PC-9 (cell line): ENCODE measurements at regions not wholly inside any gene's neighbourhood (a gene's known extent, or its start where the extent isn't known, plus 50 kb on each side); places are given as distances from the start of the nearest gene placed in this dataset.
"Not testable (repeated sequence)": the region's sequence is repeated elsewhere in the genome, so short reads cannot be mapped to it uniquely, and the experiment has no call there.

Experiments
- BruUV-seq: library from RNA; stranded (reverse); fragments of 400-500 nt; replicated peaks from 2 replicates; lab custom pipeline; 2021; lab: Mats Ljungman, UMichigan
- CTCF ChIA-PET: fragments of 300-600 bp; sonication (Branson Sonifier 250); formaldehyde crosslinking; loops from one replicate; lab custom pipeline; 2022; ENCODE audit warnings: antibody characterized with exemption; lab: Charles Lee
- POLR2A ChIA-PET: fragments of 300-600 bp; sonication (Branson Sonifier 250); formaldehyde crosslinking; loops from one replicate; lab custom pipeline; 2022; ENCODE audit warnings: antibody characterized with exemption; ENCODE audit not compliant: unreplicated experiment; lab: Charles Lee
- DNase-seq, 2 experiments: peaks; one replicate each; pipeline versions ENCODE4 v3.0.0 to v3.0.0-alpha.2; 2015 to 2022; ENCODE audit warnings: mixed read lengths in 1 of 2
- H2AFZ ChIP-seq: fragments of 200-600 bp; sonication (generic); 2 replicates; pipeline ENCODE4 v1.8.1; 2017; ENCODE audit warnings: antibody characterized with exemption
- H3F3A ChIP-seq: fragments of 200-600 bp; sonication (generic); 2 replicates; pipeline ENCODE4 v1.8.1; 2017; ENCODE audit warnings: antibody characterized with exemption, mild to moderate bottlenecking, low read depth; ENCODE audit not compliant: insufficient read depth
- H3K27ac ChIP-seq: fragments of 200-600 bp; sonication (generic); 2 replicates; pipeline ENCODE4 v1.6.1; 2016; ENCODE audit warnings: mixed run types
- H3K27me3 ChIP-seq: fragments of 200-600 bp; sonication (generic); 2 replicates; pipeline ENCODE4 v1.6.1; 2016; ENCODE audit warnings: low read depth, mixed run types; ENCODE audit not compliant: insufficient read depth
- H3K36me3 ChIP-seq: fragments of 200-600 bp; sonication (generic); 2 replicates; pipeline ENCODE4 v1.6.1; 2016; ENCODE audit warnings: low read depth, mixed run types
- H3K4me1 ChIP-seq: fragments of 200-600 bp; sonication (generic); replicated peaks from 2 replicates; pipeline ENCODE4 v1.6.1; 2016; ENCODE audit warnings: mixed run types; ENCODE audit not compliant: insufficient read depth
- H3K4me2 ChIP-seq: fragments of 200-600 bp; sonication (generic); 2 replicates; pipeline ENCODE4 v1.6.1; 2017; ENCODE audit warnings: mixed run types
- H3K4me3 ChIP-seq: fragments of 200-600 bp; sonication (generic); 2 replicates; pipeline ENCODE4 v1.6.1; 2016; ENCODE audit warnings: mixed run types
- H3K79me2 ChIP-seq: fragments of 200-600 bp; sonication (generic); 2 replicates; pipeline ENCODE4 v1.6.1; 2017; ENCODE audit warnings: low read depth, mixed run types
- H3K9me2 ChIP-seq: fragments of 200-600 bp; sonication (generic); 2 replicates; pipeline ENCODE4 v1.8.1; 2017; ENCODE audit warnings: mild to moderate bottlenecking; ENCODE audit not compliant: insufficient read depth
- H3K9me3 ChIP-seq: fragments of 200-600 bp; sonication (generic); 2 replicates; pipeline ENCODE4 v1.8.1; 2016; ENCODE audit warnings: low read depth; ENCODE audit not compliant: insufficient read depth
- H4K20me1 ChIP-seq: fragments of 200-600 bp; sonication (generic); 2 replicates; pipeline ENCODE4 v1.8.1; 2017; ENCODE audit not compliant: insufficient read depth
- CTCF ChIP-seq: fragments of 200-600 bp; sonication (generic); conservative IDR thresholded peaks from 2 replicates; pipeline ENCODE4 v1.6.1; 2017; ENCODE audit warnings: mixed run types, antibody characterized with exemption, mild to moderate bottlenecking, moderate library complexity
- EZH2 ChIP-seq: fragments of 200-600 bp; sonication (generic); IDR thresholded peaks from 2 replicates; pipeline ENCODE4 v1.8.0; 2017; ENCODE audit warnings: antibody characterized with exemption, low read depth
- intact Hi-C: fragments of 100-400 bp; cut with micrococcal nuclease; formaldehyde crosslinking; loops from one replicate; pipeline ENCODE4 v1.10.0; 2022; ENCODE audit not compliant: unreplicated experiment

GRCh38 chr1:829932-830331, 93.8 kb upstream of the SAMD11 start:
- H3K9me3 ChIP-seq, intact Hi-C loops, H4K20me1 ChIP-seq, H3F3A ChIP-seq, POLR2A ChIA-PET, H2AFZ ChIP-seq, H3K27me3 ChIP-seq, CTCF ChIA-PET, H3K4me1 ChIP-seq, H3K4me2 ChIP-seq, H3K79me2 ChIP-seq, H3K4me3 ChIP-seq, H3K36me3 ChIP-seq, DNase-seq, BruUV-seq, H3K9me2 ChIP-seq, H3K27ac ChIP-seq: not testable (repeated sequence)

- H3K79me2 ChIP-seq, H4K20me1 ChIP-seq, H3K4me2 ChIP-seq, H3K9me2 ChIP-seq, CTCF ChIA-PET, H3K4me1 ChIP-seq, intact Hi-C loops, H3F3A ChIP-seq, H3K9me3 ChIP-seq, H3K27me3 ChIP-seq, H3K4me3 ChIP-seq, DNase-seq, H3K27ac ChIP-seq, H2AFZ ChIP-seq, H3K36me3 ChIP-seq, POLR2A ChIA-PET, BruUV-seq: not testable (repeated sequence)
Measured at GRCh38 chr1:830750-831149, 93.0 kb upstream of the SAMD11 start.

GRCh38 chr1:831522-831921, 92.2 kb upstream of the SAMD11 start:
- no peak for DNase-seq
- Histone ChIP-seq H3K36me3 (no peaks in the 10 kb centered on the region), H3F3A (no peaks in the 10 kb centered on the region), H3K4me2 (no peak overlapping the region), H3K4me3 (no peak overlapping the region), H3K4me1 (no peaks in the 10 kb centered on the region), H3K9me3 (no peaks in the 10 kb centered on the region), H3K27ac (no peak overlapping the region), H2AFZ (no peak overlapping the region), H3K27me3 (no peaks in the 10 kb centered on the region), H4K20me1 (no peaks in the 10 kb centered on the region), H3K79me2 (peaks cover 3% of the 10 kb centered on the region; the same call in 1 of the 2 replicates), H3K9me2 (no peaks in the 10 kb centered on the region)
- intact Hi-C loops = no loop called here
- BruUV-seq = no TSS peak
- CTCF ChIA-PET = no interaction called here
- POLR2A ChIA-PET = no interaction called here
- TF ChIP-seq CTCF = no peak
- no peak for TF ChIP-seq EZH2

- no peak for DNase-seq
- Histone ChIP-seq H3K4me2 (no peak overlapping the region), H3K27ac (no peak overlapping the region), H3K9me2 (no peaks in the 10 kb centered on the region), H4K20me1 (no peaks in the 10 kb centered on the region), H3K9me3 (no peaks in the 10 kb centered on the region), H3K4me3 (no peak overlapping the region), H3K4me1 (no peaks in the 10 kb centered on the region), H3F3A (no peaks in the 10 kb centered on the region), H3K27me3 (no peaks in the 10 kb centered on the region), H3K79me2 (no peaks in the 10 kb centered on the region), H2AFZ (no peak overlapping the region), H3K36me3 (no peaks in the 10 kb centered on the region)
- BruUV-seq = no TSS peak
- POLR2A ChIA-PET = no interaction called here
- intact Hi-C loops = no loop called here
- TF ChIP-seq EZH2 = no peak
- TF ChIP-seq CTCF = no peak
- CTCF ChIA-PET = no interaction called here
Measured at GRCh38 chr1:832136-832535, 91.6 kb upstream of the SAMD11 start.

- intact Hi-C loops, H4K20me1 ChIP-seq, H3K27me3 ChIP-seq, H3K4me2 ChIP-seq, DNase-seq, H3K36me3 ChIP-seq, H3K9me2 ChIP-seq, CTCF ChIA-PET, POLR2A ChIA-PET, H3K9me3 ChIP-seq, BruUV-seq, H3K4me3 ChIP-seq, H3K4me1 ChIP-seq, H3F3A ChIP-seq, H3K79me2 ChIP-seq, H3K27ac ChIP-seq, H2AFZ ChIP-seq: not testable (repeated sequence)
Measured at GRCh38 chr1:833226-833625, 90.5 kb upstream of the SAMD11 start.

- H3K36me3 ChIP-seq, BruUV-seq, H3K27ac ChIP-seq, POLR2A ChIA-PET, H3K27me3 ChIP-seq, H3K4me1 ChIP-seq, H3K9me2 ChIP-seq, H3K9me3 ChIP-seq, CTCF ChIA-PET, DNase-seq, H3K4me2 ChIP-seq, intact Hi-C loops, H4K20me1 ChIP-seq, H3K4me3 ChIP-seq, H3K79me2 ChIP-seq, H3F3A ChIP-seq, H2AFZ ChIP-seq: not testable (repeated sequence)
Measured at GRCh38 chr1:835509-835908, 88.2 kb upstream of the SAMD11 start.
